GM12801 (cell line): ENCODE measurements at regions not wholly inside any gene's neighbourhood (a gene's known extent, or its start where the extent isn't known, plus 50 kb on each side); places are given as distances from the start of the nearest gene placed in this dataset.
A peak's percentile ranks its signal among the peaks of the same experiment; 100 is the strongest.

Source experiments
- TF ChIP-seq, protein P1 (sequence below): IDR thresholded peaks from one replicate; pipeline ENCODE4 v1.5.1; 2011; ENCODE audit warnings: control low read depth; ENCODE audit not compliant: insufficient read length; ENCODE audit errors: extremely low read depth

DNA sequence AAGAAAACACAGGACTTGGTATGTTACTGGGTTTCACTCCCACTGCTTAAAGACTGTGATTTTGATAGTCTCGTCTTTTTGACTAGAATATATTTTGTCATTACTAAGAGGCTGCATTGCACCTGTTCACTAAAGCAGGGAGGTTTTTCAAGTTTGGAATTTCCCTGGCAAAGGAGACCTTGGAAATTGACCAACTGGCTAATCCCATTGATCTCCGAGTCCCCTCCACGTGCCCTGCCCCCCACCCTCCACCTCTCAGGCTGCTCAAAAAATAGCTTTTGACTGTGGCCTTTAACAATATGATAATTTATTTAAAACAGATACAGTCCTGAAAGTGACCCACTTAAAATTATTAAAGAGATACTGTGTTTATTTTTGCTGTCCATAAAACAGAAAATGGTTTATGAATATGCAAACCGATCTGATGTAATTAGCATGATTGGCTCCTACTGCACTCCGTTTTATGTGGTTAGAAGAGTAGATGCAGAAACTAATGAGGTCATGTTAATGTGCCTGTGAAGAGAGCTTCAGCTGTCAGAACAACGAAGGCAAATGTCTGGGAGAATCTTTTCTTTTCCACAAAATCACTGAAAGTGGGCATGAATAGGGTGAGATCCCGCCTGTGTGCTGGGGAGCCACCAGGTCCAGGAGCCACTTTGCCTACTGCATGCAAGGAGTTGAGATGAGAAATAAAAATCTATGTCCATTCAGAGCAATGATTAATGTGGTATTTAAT, 361.5 kb downstream of the RRAGC start:
- TF ChIP-seq, protein P1, sequence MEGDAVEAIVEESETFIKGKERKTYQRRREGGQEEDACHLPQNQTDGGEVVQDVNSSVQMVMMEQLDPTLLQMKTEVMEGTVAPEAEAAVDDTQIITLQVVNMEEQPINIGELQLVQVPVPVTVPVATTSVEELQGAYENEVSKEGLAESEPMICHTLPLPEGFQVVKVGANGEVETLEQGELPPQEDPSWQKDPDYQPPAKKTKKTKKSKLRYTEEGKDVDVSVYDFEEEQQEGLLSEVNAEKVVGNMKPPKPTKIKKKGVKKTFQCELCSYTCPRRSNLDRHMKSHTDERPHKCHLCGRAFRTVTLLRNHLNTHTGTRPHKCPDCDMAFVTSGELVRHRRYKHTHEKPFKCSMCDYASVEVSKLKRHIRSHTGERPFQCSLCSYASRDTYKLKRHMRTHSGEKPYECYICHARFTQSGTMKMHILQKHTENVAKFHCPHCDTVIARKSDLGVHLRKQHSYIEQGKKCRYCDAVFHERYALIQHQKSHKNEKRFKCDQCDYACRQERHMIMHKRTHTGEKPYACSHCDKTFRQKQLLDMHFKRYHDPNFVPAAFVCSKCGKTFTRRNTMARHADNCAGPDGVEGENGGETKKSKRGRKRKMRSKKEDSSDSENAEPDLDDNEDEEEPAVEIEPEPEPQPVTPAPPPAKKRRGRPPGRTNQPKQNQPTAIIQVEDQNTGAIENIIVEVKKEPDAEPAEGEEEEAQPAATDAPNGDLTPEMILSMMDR, result no peak

DNA sequence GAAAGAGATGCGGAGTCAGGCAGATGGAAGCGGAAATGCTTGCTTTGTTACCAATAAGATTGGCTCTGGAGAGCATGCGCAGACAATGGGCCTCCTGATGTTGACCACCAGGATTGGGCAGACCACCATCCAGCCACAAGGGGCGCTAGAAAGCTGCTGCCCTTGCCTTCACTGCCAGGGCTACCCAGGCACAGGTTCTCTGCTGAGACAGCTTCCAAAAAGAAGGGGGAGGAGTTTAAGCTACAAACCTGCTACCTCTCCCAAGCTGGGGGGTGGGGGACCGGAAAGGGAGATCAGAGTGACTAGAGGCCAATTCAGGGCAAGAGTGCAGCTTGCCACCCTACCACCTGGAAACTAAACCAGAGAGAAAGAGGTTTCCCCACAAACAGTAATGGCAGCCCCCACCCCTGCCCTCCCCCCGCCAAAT, 369.7 kb downstream of the RRAGC start:
- TF ChIP-seq, protein P1, result peak; percentile 52

DNA sequence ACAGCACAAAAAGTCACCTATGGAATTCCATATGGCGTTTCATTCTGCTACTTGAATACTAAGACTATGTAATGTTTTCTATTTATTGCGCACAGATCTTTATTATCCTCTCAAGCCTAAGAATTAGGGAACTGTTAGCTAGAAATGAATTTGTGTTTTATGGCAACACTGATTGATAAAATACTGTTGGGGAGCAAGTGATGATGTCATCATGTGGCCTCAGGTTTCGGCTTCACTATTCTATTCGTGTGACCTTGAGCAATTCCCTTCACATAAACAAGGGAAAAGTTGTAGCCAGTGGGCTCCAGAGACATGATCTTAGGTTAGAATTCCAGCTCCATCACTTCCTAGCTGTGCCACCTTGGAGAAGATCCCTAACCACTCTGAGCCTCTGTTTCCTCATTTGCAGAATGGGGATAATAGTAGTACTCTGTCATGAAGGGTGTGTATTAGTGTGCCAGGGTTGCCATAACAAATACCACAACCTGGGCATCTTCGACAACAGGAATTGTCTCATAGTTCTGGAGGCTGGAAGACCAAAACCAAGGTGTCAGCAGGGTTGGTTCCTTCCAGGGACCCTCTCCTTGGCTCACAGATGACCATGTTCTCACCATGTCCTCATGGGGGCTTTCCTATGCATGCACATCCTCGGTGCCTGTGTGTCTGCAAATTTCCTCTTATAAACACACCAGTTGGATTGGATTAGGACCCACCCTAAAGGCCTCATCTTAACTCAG, 371.2 kb downstream of the RRAGC start:
- TF ChIP-seq, protein P1, result no peak

DNA sequence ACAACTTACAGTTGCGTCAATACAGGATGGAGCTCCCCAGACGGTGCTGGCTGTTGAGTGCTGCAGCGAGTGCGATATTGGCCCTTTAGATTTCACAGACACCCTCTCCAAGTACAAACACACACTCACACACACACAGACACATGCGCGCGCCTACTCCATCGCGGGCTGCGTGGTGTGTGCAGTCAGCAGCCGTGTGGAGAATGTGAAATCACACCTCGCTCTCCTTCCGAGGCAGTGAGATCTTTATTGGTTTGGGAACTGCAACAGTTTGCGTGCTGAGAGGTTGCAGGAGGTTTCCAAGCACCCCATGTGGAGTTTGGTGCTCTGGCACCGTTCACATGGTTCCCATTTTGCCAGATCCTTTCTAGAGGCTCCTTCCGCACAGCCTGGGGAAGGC, 372.2 kb downstream of the RRAGC start:
- TF ChIP-seq, protein P1, result no peak

DNA sequence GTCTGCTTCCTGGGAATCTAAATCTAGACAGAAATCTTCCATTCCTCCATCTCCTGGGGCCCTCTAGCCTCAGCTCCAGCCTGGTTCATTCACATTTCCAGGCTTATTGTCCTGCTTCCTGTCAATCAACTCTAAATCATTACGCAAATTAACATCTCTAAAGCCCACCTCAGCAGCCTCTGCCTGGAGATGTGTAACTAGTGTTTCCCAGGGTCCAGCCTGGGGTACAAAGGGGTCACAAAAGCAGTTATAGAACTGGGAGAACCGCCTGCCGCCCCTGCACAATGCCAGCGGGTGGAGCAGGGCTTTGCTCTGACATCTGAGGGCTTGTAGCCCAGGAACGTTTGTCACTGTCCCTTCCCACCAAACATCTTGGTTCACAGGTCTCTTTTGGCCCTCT, 373.5 kb downstream of the RRAGC start:
- TF ChIP-seq, protein P1, result no peak

DNA sequence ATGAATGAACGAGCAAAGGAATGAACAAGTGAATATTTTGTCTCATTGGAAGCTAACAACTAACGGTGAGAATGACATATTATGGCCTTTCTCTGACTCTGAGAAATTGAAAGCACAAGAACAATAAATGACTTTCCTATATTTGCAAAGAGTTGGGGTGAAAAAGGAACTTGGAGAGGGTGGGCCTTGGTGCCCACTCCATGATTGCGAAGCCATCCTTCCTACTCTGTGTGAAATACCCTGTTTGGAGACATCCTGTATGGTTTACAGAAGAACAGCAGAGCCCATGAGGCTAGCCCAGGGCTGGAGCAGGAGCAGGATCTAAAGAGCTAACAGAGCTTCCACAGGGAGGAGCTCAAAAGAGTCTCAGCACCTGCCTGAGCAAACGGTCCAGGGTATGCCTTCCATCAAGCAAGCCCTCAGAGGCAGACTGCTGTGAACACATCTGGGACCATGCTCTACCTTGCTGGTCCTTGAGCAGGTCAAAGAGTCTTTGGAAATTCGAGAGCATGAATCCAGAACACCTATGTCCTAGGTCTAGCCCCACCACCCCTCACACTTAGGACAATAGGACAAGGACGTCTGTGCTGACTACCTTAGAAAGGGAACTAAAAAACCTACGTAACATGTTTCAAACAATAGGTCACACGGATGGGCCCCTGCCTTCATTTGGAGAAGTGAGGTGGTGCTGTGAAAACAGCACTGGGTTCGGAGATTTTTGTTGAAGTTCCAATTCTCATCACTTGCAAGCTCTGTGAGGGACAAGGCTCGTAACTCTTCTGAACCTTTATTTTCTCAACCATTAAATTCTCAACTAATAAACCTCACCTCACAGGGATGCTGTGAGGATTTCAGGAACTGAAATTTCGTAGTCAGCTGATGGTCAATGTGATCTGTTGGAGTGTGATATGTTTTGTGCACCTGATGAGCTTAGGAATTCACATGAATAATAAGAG, 377.4 kb downstream of the RRAGC start:
- TF ChIP-seq, protein P1, result no peak

DNA sequence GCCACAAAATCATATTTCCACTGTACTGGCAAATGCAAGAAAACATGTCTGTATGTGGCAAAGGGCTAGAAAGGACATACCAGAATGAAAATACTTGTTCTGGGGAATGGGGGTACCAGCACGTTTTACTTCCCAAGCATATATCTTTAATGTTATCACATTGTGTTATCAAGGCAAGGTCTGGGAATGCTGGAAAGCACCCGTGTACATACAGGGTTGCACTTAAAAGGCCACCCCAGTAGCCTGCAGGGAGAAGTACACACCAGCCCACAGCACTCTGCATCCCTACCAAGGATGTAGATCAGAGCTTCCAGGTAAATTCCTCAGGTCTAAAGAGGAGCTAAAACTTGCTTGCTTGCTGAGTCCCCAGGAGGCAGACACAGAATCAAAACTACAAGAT, 381.8 kb downstream of the RRAGC start:
- TF ChIP-seq, protein P1, result no peak
